H9 (cell line): ENCODE measurements at regions not wholly inside any gene's neighbourhood (a gene's known extent, or its start where the extent isn't known, plus 50 kb on each side); places are given as distances from the start of the nearest gene placed in this dataset.

Source experiments
- DNase-seq: peaks from one replicate; pipeline ENCODE4 v3.0.0-alpha.2; 2017
- H2AFZ ChIP-seq: one replicate; pipeline ENCODE4 v1.6.1; 2013; ENCODE audit warnings: mild to moderate bottlenecking, low read length, control low read depth, moderate library complexity
- H2AK5ac ChIP-seq: 2 replicates; pipeline ENCODE4 v1.6.1; 2013; ENCODE audit warnings: low read length, control low read depth, mixed read lengths; ENCODE audit not compliant: insufficient read length
- H2BK120ac ChIP-seq: one replicate; pipeline ENCODE4 v1.6.1; 2013; ENCODE audit warnings: low read depth, mild to moderate bottlenecking, low read length, control low read depth, inconsistent platforms; ENCODE audit not compliant: poor library complexity, severe bottlenecking
- H2BK12ac ChIP-seq: 2 replicates; pipeline ENCODE4 v1.6.1; 2013; ENCODE audit warnings: low read length, control low read depth, mixed read lengths, low read depth; ENCODE audit not compliant: insufficient read length
- H2BK15ac ChIP-seq: 2 replicates; pipeline ENCODE4 v1.6.1; 2013; ENCODE audit warnings: low read depth, low read length, control low read depth
- H2BK20ac ChIP-seq: one replicate; pipeline ENCODE4 v1.6.1; 2013; ENCODE audit warnings: low read depth, mild to moderate bottlenecking, low read length, control low read depth, inconsistent platforms; ENCODE audit not compliant: poor library complexity, severe bottlenecking
- H2BK5ac ChIP-seq: 2 replicates; pipeline ENCODE4 v1.6.1; 2013; ENCODE audit warnings: low read length, control low read depth, mixed read lengths; ENCODE audit not compliant: insufficient read length
- H3K14ac ChIP-seq: 2 replicates; pipeline ENCODE4 v1.6.1; 2013; ENCODE audit warnings: low read length, control low read depth; ENCODE audit not compliant: insufficient read depth
- H3K18ac ChIP-seq: 2 replicates; pipeline ENCODE4 v1.6.1; 2013; ENCODE audit warnings: low read depth, mild to moderate bottlenecking, mixed read lengths, low read length, control low read depth; ENCODE audit not compliant: insufficient read length
- H3K23ac ChIP-seq: 2 replicates; pipeline ENCODE4 v1.6.1; 2013; ENCODE audit warnings: low read length, control low read depth, mixed read lengths, low read depth; ENCODE audit not compliant: insufficient read length
- H3K23me2 ChIP-seq: 2 replicates; pipeline ENCODE4 v1.6.1; 2013; ENCODE audit warnings: low read depth, mild to moderate bottlenecking, mixed read lengths, low read length, control low read depth; ENCODE audit not compliant: insufficient read length, poor library complexity, severe bottlenecking
- H3K27ac ChIP-seq: 2 replicates; pipeline ENCODE4 v1.5.1; 2013; ENCODE audit warnings: low read length, control low read depth, mixed read lengths, low read depth; ENCODE audit not compliant: insufficient read length
- H3K27me3 ChIP-seq: 2 replicates; pipeline ENCODE4 v1.6.1; 2013; ENCODE audit warnings: low read length, control low read depth, inconsistent platforms; ENCODE audit not compliant: insufficient read depth
- H3K4ac ChIP-seq: 2 replicates; pipeline ENCODE4 v1.6.1; 2013; ENCODE audit warnings: low read depth, mild to moderate bottlenecking, control low read depth, inconsistent platforms, low read length, moderate library complexity
- H3K4me1 ChIP-seq: 2 replicates; pipeline ENCODE4 v1.6.1; 2013; ENCODE audit warnings: low read length, control low read depth, inconsistent platforms; ENCODE audit not compliant: insufficient read depth
- H3K4me2 ChIP-seq: 2 replicates; pipeline ENCODE4 v1.6.1; 2013; ENCODE audit warnings: low read length, control low read depth, mixed read lengths; ENCODE audit not compliant: insufficient read length, insufficient read depth
- H3K56ac ChIP-seq: 2 replicates; pipeline ENCODE4 v1.6.1; 2013; ENCODE audit warnings: low read depth, mild to moderate bottlenecking, mixed read lengths, low read length, control low read depth; ENCODE audit not compliant: insufficient read length
- H3K79me1 ChIP-seq: 2 replicates; pipeline ENCODE4 v1.6.1; 2013; ENCODE audit warnings: low read depth, mild to moderate bottlenecking, moderate library complexity, low read length, control low read depth, inconsistent platforms; ENCODE audit not compliant: insufficient read depth, poor library complexity, severe bottlenecking
- H3K79me2 ChIP-seq: 2 replicates; pipeline ENCODE4 v1.6.1; 2013; ENCODE audit warnings: low read length, control low read depth, inconsistent platforms; ENCODE audit not compliant: insufficient read depth
- H3K9ac ChIP-seq: 2 replicates; pipeline ENCODE4 v1.6.1; 2013; ENCODE audit warnings: low read length, control low read depth, mixed read lengths; ENCODE audit not compliant: insufficient read length; ENCODE audit errors: extremely low read depth
- H3K9me3 ChIP-seq: one replicate; pipeline ENCODE4 v1.6.1; 2013; ENCODE audit warnings: low read depth, low read length, inconsistent platforms; ENCODE audit not compliant: control insufficient read depth
- H3T11ph ChIP-seq: one replicate; pipeline ENCODE4 v1.6.1; 2013; ENCODE audit warnings: mild to moderate bottlenecking, low read length, control low read depth, inconsistent platforms
- H4K20me1 ChIP-seq: one replicate; pipeline ENCODE4 v1.6.1; 2013; ENCODE audit not compliant: control insufficient read depth, insufficient read length, insufficient read depth
- H4K5ac ChIP-seq: 2 replicates; pipeline ENCODE4 v1.6.1; 2013; ENCODE audit warnings: low read depth, mild to moderate bottlenecking, mixed read lengths, low read length, control low read depth; ENCODE audit not compliant: insufficient read length
- H4K8ac ChIP-seq: replicated peaks from 2 replicates; pipeline ENCODE4 v1.6.1; 2013; ENCODE audit warnings: low read length, control low read depth, mixed read lengths, low read depth; ENCODE audit not compliant: insufficient read length
- H4K91ac ChIP-seq: 2 replicates; pipeline ENCODE4 v1.6.1; 2013; ENCODE audit warnings: low read depth, mild to moderate bottlenecking, moderate library complexity, mixed read lengths, low read length, control low read depth; ENCODE audit not compliant: insufficient read length
- H3K27ac Mint-ChIP-seq, 3 experiments: 2 replicates in 2 of 3; 3 replicates in 1 of 3; pipeline ENCODE4 v1.8.0; 2020 to 2021; ENCODE audit warnings: mixed read lengths in 3 of 3, mild to moderate bottlenecking in 1 of 3, moderate library complexity in 1 of 3
- H3K27me3 Mint-ChIP-seq: 2 replicates; pipeline ENCODE4 v1.8.0; 2021; ENCODE audit warnings: low read depth, mild to moderate bottlenecking, moderate library complexity, mixed read lengths
- H3K36me3 Mint-ChIP-seq, 3 experiments: 2 replicates in 2 of 3; 3 replicates in 1 of 3; pipeline ENCODE4 v1.8.0; 2020 to 2021; ENCODE audit warnings: low read depth in 3 of 3, mixed read lengths in 3 of 3; ENCODE audit not compliant: insufficient read depth in 1 of 3
- H3K4me1 Mint-ChIP-seq, 2 experiments: 2 replicates each; pipeline ENCODE4 v1.8.0; 2020; ENCODE audit warnings: mixed read lengths in 2 of 2
- H3K4me3 Mint-ChIP-seq, 2 experiments: 2 replicates in 1 of 2; 3 replicates in 1 of 2; pipeline ENCODE4 v1.8.0; 2020 to 2021; ENCODE audit warnings: mild to moderate bottlenecking in 2 of 2, mixed read lengths in 2 of 2, moderate library complexity in 1 of 2
- H3K9me3 Mint-ChIP-seq, 2 experiments: 2 replicates in 1 of 2; 3 replicates in 1 of 2; pipeline ENCODE4 v1.8.0; 2020; ENCODE audit warnings: mild to moderate bottlenecking in 2 of 2, mixed read lengths in 2 of 2, moderate library complexity in 1 of 2
- CTCF ChIP-seq: fragments of 200-600 bp; sonication (generic); conservative IDR thresholded peaks from 3 replicates; pipeline ENCODE4 v1.8.0; 2021; ENCODE audit warnings: antibody characterized with exemption, mild to moderate bottlenecking

DNA sequence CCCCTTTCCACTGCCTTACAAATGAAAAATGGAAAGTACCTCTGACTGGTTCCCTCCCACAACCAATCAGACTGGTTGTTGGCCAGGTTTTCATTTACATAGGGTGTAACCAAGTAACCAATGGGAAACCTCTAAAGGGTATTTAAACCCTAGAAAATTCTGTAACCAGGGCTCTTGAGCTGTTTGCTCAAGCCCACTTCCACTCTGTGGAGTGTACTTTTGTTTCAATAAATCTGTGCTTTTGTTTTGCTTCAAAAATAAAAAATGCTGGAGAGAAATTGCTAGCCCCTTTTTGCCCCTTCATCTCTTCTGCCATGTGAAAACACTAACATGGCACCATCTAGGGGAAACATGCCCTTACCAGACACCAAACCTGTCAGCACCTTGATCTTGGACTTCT lies 129.5 kb downstream of the AHR start:
- DNase-seq, result no peak
- H4K5ac ChIP-seq, result no peak overlapping the region
- no peaks in the 10 kb centered on the region for H3K4me1 ChIP-seq
- H2AFZ ChIP-seq, result no peak overlapping the region
- no peak overlapping the region for H3K27ac ChIP-seq
- H3K79me2 ChIP-seq, result no peaks in the 10 kb centered on the region
- H3K9ac ChIP-seq, result no peak overlapping the region
- peaks cover 24 to 30% of the 10 kb centered on the region in 2 experiments for H3K9me3 Mint-ChIP-seq
- no peak overlapping the region for H2AK5ac ChIP-seq
- no peak for TF ChIP-seq CTCF
- H3K27ac Mint-ChIP-seq, result no peak overlapping the region
- no peaks in the 10 kb centered on the region for H3K79me1 ChIP-seq
- no peaks in the 10 kb centered on the region for H3K23me2 ChIP-seq
- no peak overlapping the region for H2BK20ac ChIP-seq
- no peak overlapping the region for H2BK12ac ChIP-seq
- peaks cover 11 to 25% (median 15%) of the 10 kb centered on the region in 3 experiments for H3K36me3 Mint-ChIP-seq
- no peak overlapping the region for H3K23ac ChIP-seq
- H3K27me3 ChIP-seq, result no peaks in the 10 kb centered on the region
- H2BK5ac ChIP-seq, result no peak overlapping the region
- H4K20me1 ChIP-seq, result no peaks in the 10 kb centered on the region
- no peak overlapping the region for H2BK120ac ChIP-seq
- no peak overlapping the region for H3K14ac ChIP-seq
- H3K27me3 Mint-ChIP-seq, result no peaks in the 10 kb centered on the region
- no peak overlapping the region for H3K4ac ChIP-seq
- H3T11ph ChIP-seq, result no peak overlapping the region
- H3K4me2 ChIP-seq, result no peak overlapping the region
- no peak overlapping the region for H4K8ac ChIP-seq
- H3K9me3 ChIP-seq, result peaks cover 6% of the 10 kb centered on the region
- H3K4me3 Mint-ChIP-seq, result no peak overlapping the region
- no peak overlapping the region for H2BK15ac ChIP-seq
- H3K56ac ChIP-seq, result no peak overlapping the region
- no peak overlapping the region for H3K18ac ChIP-seq
- H4K91ac ChIP-seq, result no peak overlapping the region
- peaks cover 4 to 6% of the 10 kb centered on the region in 2 experiments; a peak in 3 of 4 replicates for H3K4me1 Mint-ChIP-seq
